ENCODE measurements at regions not wholly inside any gene's neighbourhood (a gene's known extent, or its start where the extent isn't known, plus 50 kb on each side); places are given as distances from the start of the nearest gene placed in this dataset.
A peak's percentile ranks its signal among the peaks of the same experiment; 100 is the strongest.

- H3K4me3 ChIP-seq, result no peak overlapping the region
- H3K27ac ChIP-seq, result no peak overlapping the region
- ATAC-seq (no peak), DNase-seq (no peak)
- no peaks in the 10 kb centered on the region for H3K36me3 ChIP-seq
- TF ChIP-seq CTCF (IDR thresholded peaks at IDR 0.05), result no peak
- intact Hi-C loops (cut with DNase I), result no loop called here
- H3K4me1 ChIP-seq, result no peaks in the 10 kb centered on the region
- 83 to 87% methylated on average over 5 of the region's 5 CpGs for WGBS, 2 donors
- peaks cover 0 to 13% (median 0%) of the 10 kb centered on the region in 11 donors for H3K9me3 ChIP-seq
- no peaks in the 10 kb centered on the region for H3K27me3 ChIP-seq
Measured at GRCh38 chr7:136189506-136189998, 212.4 kb upstream of the MTPN start.

- ATAC-seq (no peak), DNase-seq (no peak)
- Histone ChIP-seq H3K27me3 (no peaks in the 10 kb centered on the region), H3K27ac (no peak overlapping the region), H3K4me1 (no peaks in the 10 kb centered on the region), H3K9me3 (no peaks in the 10 kb centered on the region), H3K4me3 (no peak overlapping the region), H3K36me3 (no peaks in the 10 kb centered on the region)
- intact Hi-C loops (cut with DNase I), result no loop called here
- WGBS, 2 donors, result 90 to 92% methylated on average over 6 of the region's 6 CpGs
- TF ChIP-seq CTCF (IDR thresholded peaks at IDR 0.05), result no peak
Measured at GRCh38 chr7:136186281-136186680, 209.1 kb upstream of the MTPN start.

GRCh38 chr7:136184719-136185118 lies 207.6 kb upstream of the MTPN start:
- Histone ChIP-seq H3K4me3 (no peak overlapping the region), H3K4me1 (peaks cover 0 to under 1% (median 0%) of the 10 kb centered on the region in 9 donors), H3K27me3 (no peaks in the 10 kb centered on the region), H3K27ac (no peak overlapping the region), H3K36me3 (no peaks in the 10 kb centered on the region), H3K9me3 (no peaks in the 10 kb centered on the region)
- WGBS, 2 donors, result 50 to 64% methylated on average over 2 of the region's 2 CpGs
- DNase-seq (no peak), ATAC-seq (no peak)
- intact Hi-C loops (cut with DNase I), result no loop called here
- no peak for TF ChIP-seq CTCF (IDR thresholded peaks at IDR 0.05)

GRCh38 chr7:136183981-136184380 lies 206.8 kb upstream of the MTPN start:
- ATAC-seq (peak in 1 of 8 donors; percentile 32), DNase-seq (no peak)
- H3K27ac ChIP-seq, result no peak overlapping the region
- H3K9me3 ChIP-seq, result no peaks in the 10 kb centered on the region
- WGBS, 2 donors, result 55 to 56% methylated on average over 2 of the region's 2 CpGs
- H3K4me1 ChIP-seq, result peaks cover 0 to 7% (median 0%) of the 10 kb centered on the region in 9 donors
- no peaks in the 10 kb centered on the region for H3K36me3 ChIP-seq
- no peak overlapping the region for H3K4me3 ChIP-seq
- no peaks in the 10 kb centered on the region for H3K27me3 ChIP-seq
- intact Hi-C loops (cut with DNase I), result no loop called here
- peak in 4 of 9 donors; percentile 15 to 34 (median 29) for TF ChIP-seq CTCF (IDR thresholded peaks at IDR 0.05)
